Parathyroid adenoma (tissue), 2 donors: ENCODE measurements at regions not wholly inside any gene's neighbourhood (a gene's known extent, or its start where the extent isn't known, plus 50 kb on each side); places are given as distances from the start of the nearest gene placed in this dataset.

Source experiments
- H2AFZ ChIP-seq: fragments of 300-600 bp; sonication (generic); one replicate; pipeline ENCODE4 v1.7.0; 2017; ENCODE audit warnings: antibody characterized with exemption, mild to moderate bottlenecking
- H3K27ac ChIP-seq: fragments of 300-600 bp; sonication (generic); one replicate; pipeline ENCODE4 v1.7.0; 2017
- H3K27me3 ChIP-seq: fragments of 300-600 bp; sonication (generic); one replicate; pipeline ENCODE4 v1.7.0; 2017; ENCODE audit warnings: low read length; ENCODE audit not compliant: control insufficient read depth, insufficient read depth
- H3K36me3 ChIP-seq: fragments of 300-600 bp; sonication (generic); one replicate; pipeline ENCODE4 v1.7.0; 2017; ENCODE audit warnings: low read length; ENCODE audit not compliant: control insufficient read depth, insufficient read depth
- H3K4me1 ChIP-seq: fragments of 300-600 bp; sonication (generic); one replicate; pipeline ENCODE4 v1.7.0; 2017; ENCODE audit warnings: control low read depth
- H3K4me2 ChIP-seq: fragments of 300-600 bp; sonication (generic); one replicate; pipeline ENCODE4 v1.7.0; 2017; ENCODE audit warnings: low read length
- H3K4me3 ChIP-seq: fragments of 300-600 bp; sonication (generic); one replicate; pipeline ENCODE4 v1.7.0; 2017; ENCODE audit warnings: low read depth, low read length
- H3K79me2 ChIP-seq: fragments of 300-600 bp; sonication (generic); one replicate; pipeline ENCODE4 v1.7.0; 2017; ENCODE audit warnings: control low read depth
- H3K9ac ChIP-seq: fragments of 300-600 bp; sonication (generic); one replicate; pipeline ENCODE4 v1.7.0; 2017; ENCODE audit warnings: mild to moderate bottlenecking
- H3K9me3 ChIP-seq: fragments of 300-600 bp; sonication (generic); one replicate; pipeline ENCODE4 v1.7.0; 2017; ENCODE audit warnings: low read length; ENCODE audit not compliant: control insufficient read depth
- CTCF ChIP-seq: fragments of 300-600 bp; sonication (generic); IDR thresholded peaks from one replicate; pipeline ENCODE4 v1.7.0; 2017; ENCODE audit warnings: antibody characterized with exemption, mild to moderate bottlenecking
- donor health status: primary hyperparathyroidism.

- Histone ChIP-seq H3K4me2 (no peak overlapping the region), H3K79me2 (no peaks in the 10 kb centered on the region), H3K9me3 (no peaks in the 10 kb centered on the region), H3K9ac (no peak overlapping the region), H2AFZ (no peak overlapping the region), H3K27me3 (no peaks in the 10 kb centered on the region), H3K4me3 (no peak overlapping the region), H3K4me1 (no peaks in the 10 kb centered on the region), H3K27ac (no peak overlapping the region), H3K36me3 (no peaks in the 10 kb centered on the region)
- no peak for TF ChIP-seq CTCF
Measured at GRCh38 chr3:34294240-34294639, 495.8 kb downstream of the PDCD6IP start.

DNA sequence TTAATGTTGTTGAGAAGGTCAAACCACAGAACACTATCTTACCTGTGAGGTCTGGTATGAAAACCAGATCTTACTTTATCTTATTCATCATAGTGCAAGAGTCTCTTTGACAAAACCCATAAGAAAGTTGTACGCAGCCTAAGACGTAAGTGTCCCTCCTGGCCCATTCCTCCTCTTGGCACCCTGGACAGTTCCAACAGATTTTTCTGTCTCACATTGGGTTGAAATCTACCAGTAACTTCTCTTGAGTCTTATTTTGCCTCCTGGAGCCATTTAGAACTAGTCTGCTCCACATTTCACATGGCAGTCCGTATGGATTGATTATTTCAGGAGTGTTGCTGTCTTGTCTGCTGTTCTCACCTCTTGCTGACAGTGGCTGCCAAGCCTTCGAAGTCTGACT, 498.4 kb downstream of the PDCD6IP start:
- Histone ChIP-seq H3K27ac (no peak overlapping the region), H3K36me3 (no peaks in the 10 kb centered on the region), H3K4me2 (no peak overlapping the region), H3K9ac (no peak overlapping the region), H3K27me3 (no peaks in the 10 kb centered on the region), H3K4me3 (no peak overlapping the region), H2AFZ (no peak overlapping the region), H3K4me1 (no peaks in the 10 kb centered on the region), H3K9me3 (no peaks in the 10 kb centered on the region), H3K79me2 (no peaks in the 10 kb centered on the region)
- TF ChIP-seq CTCF: no peak

DNA sequence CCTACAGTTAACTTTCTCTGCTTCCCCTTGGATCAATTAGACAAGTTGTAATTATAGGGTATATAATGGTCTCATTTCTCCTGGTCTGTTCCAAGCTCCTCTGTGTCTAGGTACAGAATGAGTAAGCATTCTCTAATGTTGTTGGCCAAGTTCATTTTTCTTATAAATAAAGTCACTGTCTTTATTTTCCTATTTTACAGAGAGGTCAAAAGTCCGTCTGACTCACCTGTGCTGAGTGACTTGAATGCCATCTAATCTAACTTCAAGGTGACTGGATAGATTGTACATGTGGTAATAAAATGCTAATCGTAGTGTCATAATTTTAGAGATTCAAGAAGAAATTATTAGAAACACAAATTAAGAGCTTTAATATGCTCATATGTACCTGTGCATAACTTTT, 500.2 kb downstream of the PDCD6IP start:
- no peaks in the 10 kb centered on the region for H3K79me2 ChIP-seq
- no peaks in the 10 kb centered on the region for H3K36me3 ChIP-seq
- H3K9me3 ChIP-seq: no peaks in the 10 kb centered on the region
- no peak overlapping the region for H3K27ac ChIP-seq
- no peak overlapping the region for H3K4me3 ChIP-seq
- H3K4me2 ChIP-seq: no peak overlapping the region
- TF ChIP-seq CTCF: no peak
- no peak overlapping the region for H3K9ac ChIP-seq
- no peaks in the 10 kb centered on the region for H3K27me3 ChIP-seq
- H3K4me1 ChIP-seq: no peaks in the 10 kb centered on the region
- no peak overlapping the region for H2AFZ ChIP-seq

DNA sequence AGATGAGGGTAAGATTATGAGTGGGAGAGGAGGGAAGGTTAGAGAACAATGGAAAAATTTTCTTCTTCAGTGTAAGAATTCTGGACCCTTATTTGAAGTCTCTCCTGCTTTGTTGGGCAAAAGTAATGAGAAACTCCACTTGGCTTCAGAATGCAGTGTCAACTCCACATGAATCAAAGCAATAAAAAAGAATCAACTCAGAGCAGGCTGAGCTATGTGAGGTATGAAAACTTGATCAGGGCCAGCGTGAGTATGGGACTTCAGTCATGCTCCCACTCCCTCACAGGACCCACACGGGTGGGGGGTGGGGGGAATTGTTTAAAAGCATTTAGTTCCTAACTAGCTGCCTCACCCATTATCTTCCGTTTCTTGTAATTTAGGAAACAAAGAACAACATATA, 502.2 kb downstream of the PDCD6IP start:
- Histone ChIP-seq H3K36me3 (no peaks in the 10 kb centered on the region), H3K27ac (no peak overlapping the region), H3K4me2 (no peak overlapping the region), H3K4me3 (no peak overlapping the region), H2AFZ (no peak overlapping the region), H3K9me3 (no peaks in the 10 kb centered on the region), H3K79me2 (no peaks in the 10 kb centered on the region), H3K27me3 (no peaks in the 10 kb centered on the region), H3K9ac (no peak overlapping the region), H3K4me1 (no peaks in the 10 kb centered on the region)
- TF ChIP-seq CTCF: no peak

DNA sequence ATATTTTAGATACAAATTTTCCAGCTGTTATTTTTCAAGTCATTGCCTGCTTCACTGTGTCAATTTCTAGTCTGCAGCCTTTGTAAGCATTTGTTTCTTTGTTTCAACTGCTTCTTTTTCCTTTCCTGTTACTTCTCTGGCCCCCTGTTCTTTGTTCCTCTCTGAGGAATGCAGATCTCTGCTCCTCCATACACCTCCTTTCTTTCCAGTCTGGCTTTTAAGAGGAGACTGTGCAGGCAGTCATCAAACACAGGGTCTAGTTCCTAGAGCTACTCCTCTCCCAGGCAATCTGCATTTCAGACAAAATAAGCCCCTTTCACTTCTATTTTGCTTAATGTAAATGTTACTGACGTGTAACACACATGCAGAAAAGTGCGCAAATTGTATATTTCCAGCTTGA, 502.9 kb downstream of the PDCD6IP start:
- H3K4me2 ChIP-seq: no peak overlapping the region
- no peaks in the 10 kb centered on the region for H3K36me3 ChIP-seq
- H3K9me3 ChIP-seq: no peaks in the 10 kb centered on the region

More for the DNA sequence above, 502.9 kb downstream of the PDCD6IP start:
- Histone ChIP-seq H3K4me3 (no peak overlapping the region), H2AFZ (no peak overlapping the region), H3K27ac (no peak overlapping the region), H3K27me3 (no peaks in the 10 kb centered on the region), H3K4me1 (no peaks in the 10 kb centered on the region), H3K9ac (no peak overlapping the region), H3K79me2 (no peaks in the 10 kb centered on the region)
- no peak for TF ChIP-seq CTCF
